Heart right ventricle (tissue), 16 donors: ENCODE measurements at regions not wholly inside any gene's neighbourhood (a gene's known extent, or its start where the extent isn't known, plus 50 kb on each side); places are given as distances from the start of the nearest gene placed in this dataset.

ENCODE experiments used
- ATAC-seq, 8 donors: fragments of 200-7000 bp; cut with Tn5 transposase; one replicate each; pipeline ENCODE4 v1.9.1; 2020; ENCODE audit warnings: mild to moderate bottlenecking in 8 of 8, moderate library complexity in 8 of 8, moderate number of reproducible peaks in 1 of 8
- DNase-seq, 2 donors: peaks; one replicate each; pipeline ENCODE4 v3.0.0-alpha.2; 2020
- H3K27ac ChIP-seq, 10 donors: fragments of 200-600 bp; sonication (generic) in 2 of 10; one replicate each; pipeline versions ENCODE4 v1.5.0 to v1.8.0; 2020 to 2022; ENCODE audit warnings: mild to moderate bottlenecking in 3 of 10
- H3K27me3 ChIP-seq, 7 donors: fragments of 200-600 bp; one replicate each; pipeline ENCODE4 v1.8.0; 2021 to 2022; ENCODE audit warnings: mild to moderate bottlenecking in 2 of 7
- H3K36me3 ChIP-seq, 9 donors: fragments of 200-600 bp; sonication (generic) in 1 of 9; one replicate each; pipeline versions ENCODE4 v1.5.0 to v1.8.0; 2020 to 2022; ENCODE audit warnings: mild to moderate bottlenecking in 2 of 9
- H3K4me1 ChIP-seq, 9 donors: fragments of 200-600 bp; sonication (generic) in 1 of 9; one replicate each; pipeline versions ENCODE4 v1.5.0 to v1.8.0; 2020 to 2022; ENCODE audit warnings: mild to moderate bottlenecking in 4 of 9
- H3K4me3 ChIP-seq, 10 donors: fragments of 200-600 bp; sonication (generic) in 2 of 10; one replicate each; pipeline versions ENCODE4 v1.5.0 to v1.8.0; 2020 to 2022; ENCODE audit warnings: mild to moderate bottlenecking in 7 of 10, moderate library complexity in 2 of 10
- H3K9me3 ChIP-seq, 11 donors: fragments of 200-600 bp in 10 of 11; sonication (generic) in 2 of 11; one replicate each; pipeline versions ENCODE4 v1.5.0 to v1.8.0; 2013 to 2022; ENCODE audit warnings: mild to moderate bottlenecking in 2 of 11, control low read depth in 1 of 11, moderate library complexity in 1 of 11
- CTCF ChIP-seq, 9 donors: fragments of 200-600 bp; sonication (generic) in 2 of 9; IDR thresholded peaks; one replicate each; pipeline versions ENCODE4 v1.5.0 to v1.8.0; 2021 to 2022; ENCODE audit warnings: antibody characterized with exemption in 9 of 9, mild to moderate bottlenecking in 5 of 9, moderate library complexity in 1 of 9
- WGBS, 2 donors: extraction: QIAGEN DNeasy Blood & Tissue Kit; methylation state at CpG; one replicate each; pipeline ENCODE4 v1.1.7; 2013; ENCODE audit warnings: inconsistent platforms in 1 of 2; 5-methylcytosine and 5-hydroxymethylcytosine counted together
- intact Hi-C, 10 donors: fragments of 100-400 bp; cut with DNase I; formaldehyde crosslinking; loops; one replicate each; pipeline versions ENCODE4 v1.11.1 to v1.14.2; 2022
- donor health status: Arrhythmogenic right ventricular cardiomyopathy.
- donor health status: ischemic (EF 13 %, LVEDD 7.1; RV severe dilation, severe dysfunction).
- donor health status: healthy with polysubstance abuse.
- donor health status: DM: no; HTN: yes; CAD: no.
- donor health status: DM: no; HTN: no; CAD: no.
- donor health status: ischemic (EF 25% LVEDD 6.9; RV normal size, moderate dysfunction).
- donor health status: ischemic (EF 25% LVEDD 5.7; RV mildly dilated, moderate dysfunction).
- donor health status: healthy.
- donor health status: DM: yes; HTN: yes; CAD: no.
- donor health status: Ischemic cardiomyopathy.
- donor health status: ischemic (EF 35%, LVEDD 5.7; RV mildly dilated, moderate dysfunction).
- donor health status: nonischemic (EF 11% LVEDD 7.7; RV severe dilation, severe dysfunction).
- donor health status: DM: yes; HTN: yes; CAD: no.
- donor health status: PGD.
- donor health status: ischemic (EF 29% LVEDD 5.4; RV normal size, mild dysfunction).
- donor health status: nonischemic (EF 23%, LVEDD 6.1; RV moderate dilation, normal function).

GRCh38 chr1:87513966-87514660 lies 185.4 kb downstream of the LMO4 start:
- no peak for TF ChIP-seq CTCF (IDR thresholded peaks at IDR 0.05)
- Histone ChIP-seq H3K27ac (no peak overlapping the region), H3K9me3 (no peaks in the 10 kb centered on the region), H3K4me3 (no peak overlapping the region), H3K4me1 (no peaks in the 10 kb centered on the region), H3K27me3 (no peaks in the 10 kb centered on the region), H3K36me3 (no peaks in the 10 kb centered on the region)
- ATAC-seq = no peak
- 52 to 68% methylated on average over 4 of the region's 4 CpGs for WGBS, 2 donors
- no peak for DNase-seq
- intact Hi-C loops = no loop called here

GRCh38 chr1:87515781-87516180 lies 187.1 kb downstream of the LMO4 start:
- ATAC-seq (no peak), DNase-seq (no peak)
- no peaks in the 10 kb centered on the region for H3K36me3 ChIP-seq
- H3K27me3 ChIP-seq = no peaks in the 10 kb centered on the region
- no peak overlapping the region for H3K4me3 ChIP-seq
- H3K27ac ChIP-seq = no peak overlapping the region
- intact Hi-C loops = no loop called here
- no peaks in the 10 kb centered on the region for H3K4me1 ChIP-seq
- no peak for TF ChIP-seq CTCF (IDR thresholded peaks at IDR 0.05)
- H3K9me3 ChIP-seq = no peaks in the 10 kb centered on the region
- WGBS, 2 donors = 66 to 77% methylated on average over 1 of the region's 1 CpG

- WGBS, 2 donors = 77 to 93% methylated on average over 2 of the region's 2 CpGs
- no peak for ATAC-seq
- H3K4me1 ChIP-seq = peaks cover 0 to 8% (median 0%) of the 10 kb centered on the region in 9 donors
- H3K36me3 ChIP-seq = no peaks in the 10 kb centered on the region
- H3K4me3 ChIP-seq = no peak overlapping the region
- intact Hi-C loops = no loop called here
- no peaks in the 10 kb centered on the region for H3K27me3 ChIP-seq
- no peak for DNase-seq
- H3K9me3 ChIP-seq = no peaks in the 10 kb centered on the region
- TF ChIP-seq CTCF (IDR thresholded peaks at IDR 0.05) = no peak
- H3K27ac ChIP-seq = no peak overlapping the region
Measured at GRCh38 chr1:87518794-87519193, 190.1 kb downstream of the LMO4 start.

GRCh38 chr1:87521452-87521851 lies 192.8 kb downstream of the LMO4 start:
- TF ChIP-seq CTCF (IDR thresholded peaks at IDR 0.05) = no peak
- peaks cover 0 to 15% (median 0%) of the 10 kb centered on the region in 9 donors for H3K4me1 ChIP-seq
- intact Hi-C loops = no loop called here
- no peak for ATAC-seq
- WGBS, 2 donors = 87 to 88% methylated on average over 2 of the region's 2 CpGs
- no peaks in the 10 kb centered on the region for H3K9me3 ChIP-seq
- no peak overlapping the region for H3K4me3 ChIP-seq
- H3K27me3 ChIP-seq = no peaks in the 10 kb centered on the region
- no peak overlapping the region for H3K27ac ChIP-seq
- H3K36me3 ChIP-seq = no peaks in the 10 kb centered on the region
- DNase-seq = no peak
